ENCODE measurements at regions not wholly inside any gene's neighbourhood (a gene's known extent, or its start where the extent isn't known, plus 50 kb on each side); places are given as distances from the start of the nearest gene placed in this dataset.

GRCh38 chr16:79816081-79816497 is 215.6 kb upstream of the MAF start:
- no peak overlapping the region for H3K27ac ChIP-seq (ENCODE audit: insufficient read depth, low read depth, low read length)

More at GRCh38 chr16:79816081-79816497, 215.6 kb upstream of the MAF start:
- Histone ChIP-seq H3K36me3 (ENCODE audit: control insufficient read depth in 2 of 2, extremely low read depth in 1 of 2, insufficient read depth in 2 of 2, low read length in 2 of 2) (no peaks in the 10 kb centered on the region), H3K4me1 (ENCODE audit: control insufficient read depth, extremely low read depth, insufficient read depth, low read length) (no peaks in the 10 kb centered on the region), H3K9ac (replicated peaks; ENCODE audit: extremely low read depth, insufficient read depth, low read length) (no peak overlapping the region), H3K4me2 (ENCODE audit: insufficient read depth, low read length) (no peak overlapping the region), H3K9me3 (replicated peaks; ENCODE audit: control insufficient read depth, insufficient read depth, low read length) (no peaks in the 10 kb centered on the region), H3K4me3 (replicated peaks in 1 of 3; ENCODE audit: insufficient read depth in 1 of 3, low read depth in 1 of 3, low read length in 3 of 3) (no peak overlapping the region), H2AFZ (ENCODE audit: low read depth, low read length) (no peak overlapping the region), H4K20me1 (replicated peaks; ENCODE audit: control insufficient read depth, extremely low read depth, insufficient read depth, low read length) (no peaks in the 10 kb centered on the region), H3K9me1 (replicated peaks; ENCODE audit: control insufficient read depth, extremely low read depth, insufficient read depth, low read length) (no peaks in the 10 kb centered on the region), H3K79me2 (ENCODE audit: control insufficient read depth, insufficient read depth, low read length) (no peaks in the 10 kb centered on the region), H3K27me3 (ENCODE audit: control insufficient read depth in 2 of 2, insufficient read depth in 2 of 2, low read length in 2 of 2) (no peaks in the 10 kb centered on the region)
- no peak for FAIRE-seq
- DNase-seq (ENCODE audit: low read depth, low spot score), result no peak
- dilution Hi-C loops (cut with MboI; ENCODE audit: extremely low pct_ligation_motif_present, low sequenced_read_pairs), result no loop called here
- TF ChIP-seq POLR2A (IDR thresholded peaks at IDR 0.05; ENCODE audit: low read depth, low read length) (no peak), GATA2 (IDR thresholded peaks at IDR 0.05; ENCODE audit: insufficient read depth, insufficient read length, low read depth, low read length) (no peak), MYC (IDR thresholded peaks at IDR 0.05; ENCODE audit: low read depth, low read length) (no peak), FOS (IDR thresholded peaks at IDR 0.05; ENCODE audit: borderline replicate concordance, insufficient read depth, low read length) (no peak), POLR2AphosphoS5 (IDR thresholded peaks at IDR 0.05; ENCODE audit: insufficient read depth, low read depth, low read length) (no peak), EZH2 (IDR thresholded peaks at IDR 0.05; ENCODE audit: borderline replicate concordance, low read depth, low read length, severe bottlenecking) (no peak), JUN (IDR thresholded peaks at IDR 0.05; ENCODE audit: borderline replicate concordance, insufficient read depth, insufficient read length, low read depth) (no peak), MAX (IDR thresholded peaks at IDR 0.05; ENCODE audit: insufficient read depth, insufficient read length) (no peak)
- TF ChIP-seq, protein P1, sequence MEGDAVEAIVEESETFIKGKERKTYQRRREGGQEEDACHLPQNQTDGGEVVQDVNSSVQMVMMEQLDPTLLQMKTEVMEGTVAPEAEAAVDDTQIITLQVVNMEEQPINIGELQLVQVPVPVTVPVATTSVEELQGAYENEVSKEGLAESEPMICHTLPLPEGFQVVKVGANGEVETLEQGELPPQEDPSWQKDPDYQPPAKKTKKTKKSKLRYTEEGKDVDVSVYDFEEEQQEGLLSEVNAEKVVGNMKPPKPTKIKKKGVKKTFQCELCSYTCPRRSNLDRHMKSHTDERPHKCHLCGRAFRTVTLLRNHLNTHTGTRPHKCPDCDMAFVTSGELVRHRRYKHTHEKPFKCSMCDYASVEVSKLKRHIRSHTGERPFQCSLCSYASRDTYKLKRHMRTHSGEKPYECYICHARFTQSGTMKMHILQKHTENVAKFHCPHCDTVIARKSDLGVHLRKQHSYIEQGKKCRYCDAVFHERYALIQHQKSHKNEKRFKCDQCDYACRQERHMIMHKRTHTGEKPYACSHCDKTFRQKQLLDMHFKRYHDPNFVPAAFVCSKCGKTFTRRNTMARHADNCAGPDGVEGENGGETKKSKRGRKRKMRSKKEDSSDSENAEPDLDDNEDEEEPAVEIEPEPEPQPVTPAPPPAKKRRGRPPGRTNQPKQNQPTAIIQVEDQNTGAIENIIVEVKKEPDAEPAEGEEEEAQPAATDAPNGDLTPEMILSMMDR (IDR thresholded peaks at IDR 0.05; ENCODE audit: extremely low read depth in 1 of 2, insufficient read depth in 1 of 2, low read depth in 1 of 2, low read length in 2 of 2), result no peak
- BruUV-seq (replicated peaks), result no TSS peak
- ChIA-PET POLR2A (no interaction called here), CTCF (no interaction called here)
- intact Hi-C loops (cut with micrococcal nuclease), result no loop called here

Data from endothelial cell of umbilical vein (primary cell).